GM23338 (cell line): ENCODE measurements at regions not wholly inside any gene's neighbourhood (a gene's known extent, or its start where the extent isn't known, plus 50 kb on each side); places are given as distances from the start of the nearest gene placed in this dataset.

Source experiments
- ATAC-seq: fragments of 200-7000 bp; cut with Tn5 transposase; 3 replicates; pipeline ENCODE4 v1.9.1; 2020
- DNase-seq: peaks from one replicate; pipeline ENCODE4 v3.0.0-alpha.2; 2015; ENCODE audit warnings: low spot score
- H2AFZ ChIP-seq: fragments of 200-600 bp; sonication (generic); 2 replicates; pipeline ENCODE4 v1.8.0; 2016; ENCODE audit warnings: antibody characterized with exemption, mild to moderate bottlenecking, moderate library complexity
- H3F3A ChIP-seq: fragments of 200-600 bp; sonication (generic); replicated peaks from 2 replicates; pipeline ENCODE4 v1.8.0; 2017; ENCODE audit warnings: antibody characterized with exemption, mixed run types, low read depth
- H3K27ac ChIP-seq: fragments of 200-600 bp; sonication (generic); 2 replicates; pipeline ENCODE4 v1.6.1; 2016; ENCODE audit warnings: low read depth
- H3K27me3 ChIP-seq: fragments of 200-600 bp; sonication (generic); 2 replicates; pipeline ENCODE4 v1.8.0; 2016; ENCODE audit warnings: mild to moderate bottlenecking, mixed run types, moderate library complexity; ENCODE audit not compliant: insufficient read depth
- H3K36me3 ChIP-seq: fragments of 200-600 bp; sonication (generic); 2 replicates; pipeline ENCODE4 v1.8.0; 2016; ENCODE audit warnings: mild to moderate bottlenecking; ENCODE audit not compliant: insufficient read depth
- H3K4me1 ChIP-seq: fragments of 200-600 bp; sonication (generic); 2 replicates; pipeline ENCODE4 v1.8.0; 2016; ENCODE audit warnings: mild to moderate bottlenecking, moderate library complexity; ENCODE audit not compliant: insufficient read depth
- H3K4me2 ChIP-seq: fragments of 200-600 bp; sonication (generic); 2 replicates; pipeline ENCODE4 v1.7.1; 2017; ENCODE audit warnings: mixed run types
- H3K4me3 ChIP-seq: fragments of 200-600 bp; sonication (generic); 2 replicates; pipeline ENCODE4 v1.6.1; 2016; ENCODE audit warnings: mixed run types
- H3K79me2 ChIP-seq: fragments of 200-600 bp; sonication (generic); replicated peaks from 2 replicates; pipeline ENCODE4 v1.8.0; 2017; ENCODE audit warnings: mild to moderate bottlenecking; ENCODE audit not compliant: insufficient read depth
- H3K9me2 ChIP-seq: fragments of 200-600 bp; sonication (generic); 2 replicates; pipeline ENCODE4 v1.8.0; 2017; ENCODE audit not compliant: insufficient read depth
- H4K20me1 ChIP-seq: fragments of 200-600 bp; sonication (generic); replicated peaks from 2 replicates; pipeline ENCODE4 v1.8.0; 2017; ENCODE audit warnings: mild to moderate bottlenecking; ENCODE audit not compliant: insufficient read depth
- H3K27ac Mint-ChIP-seq: 2 replicates; pipeline ENCODE4 v1.8.0; 2020; ENCODE audit warnings: inconsistent platforms, mild to moderate bottlenecking, moderate library complexity, mixed read lengths
- H3K27me3 Mint-ChIP-seq: 3 replicates; pipeline ENCODE4 v1.8.0; 2022; ENCODE audit warnings: low read depth, mild to moderate bottlenecking, moderate library complexity, mixed read lengths, inconsistent platforms; ENCODE audit not compliant: insufficient read depth, poor library complexity
- H3K36me3 Mint-ChIP-seq: 3 replicates; pipeline ENCODE4 v1.8.0; 2021; ENCODE audit warnings: low read depth, mild to moderate bottlenecking, inconsistent platforms, moderate library complexity, mixed read lengths
- H3K4me1 Mint-ChIP-seq: 3 replicates; pipeline ENCODE4 v1.8.0; 2020; ENCODE audit warnings: mild to moderate bottlenecking, inconsistent platforms, mixed read lengths
- H3K4me3 Mint-ChIP-seq: 3 replicates; pipeline ENCODE4 v1.8.0; 2021; ENCODE audit warnings: moderate library complexity, mild to moderate bottlenecking, inconsistent platforms, mixed read lengths
- H3K9me3 Mint-ChIP-seq: 3 replicates; pipeline ENCODE4 v1.8.0; 2020; ENCODE audit warnings: moderate library complexity, mild to moderate bottlenecking, inconsistent platforms, mixed read lengths
- CREB1 ChIP-seq: fragments of 250-450 bp; sonication (Bioruptor Pico); IDR thresholded peaks from 2 replicates; pipeline ENCODE4 v1.5.0; 2020; ENCODE audit warnings: low read depth, mild to moderate bottlenecking, moderate library complexity
- EZH2 ChIP-seq: fragments of 200-600 bp; sonication (generic); IDR thresholded peaks from one replicate; pipeline ENCODE4 v1.8.0; 2017; ENCODE audit warnings: antibody characterized with exemption, mild to moderate bottlenecking, low read depth; ENCODE audit not compliant: unreplicated experiment
- NANOG ChIP-seq: IDR thresholded peaks from 2 replicates; pipeline ENCODE4 v1.6.1; 2016; ENCODE audit warnings: antibody characterized with exemption, borderline replicate concordance
- STAT1 ChIP-seq: IDR thresholded peaks from one replicate; pipeline ENCODE4 v1.6.1; 2016; ENCODE audit warnings: antibody characterized with exemption; ENCODE audit not compliant: unreplicated experiment
- ZNF114 ChIP-seq: fragments of 250-450 bp; sonication (Bioruptor Pico); IDR thresholded peaks from 2 replicates; pipeline ENCODE4 v1.5.0; 2020; ENCODE audit warnings: mild to moderate bottlenecking, moderate library complexity
- TF ChIP-seq, protein P1 (sequence below), 2 experiments: fragments of 200-600 bp in 1 of 2; sonication (generic) in 1 of 2; conservative IDR thresholded peaks; 2 replicates each; pipeline versions ENCODE4 v1.5.1 to v1.6.1; 2016 to 2017; ENCODE audit warnings: antibody characterized with exemption in 2 of 2, low read depth in 2 of 2, mild to moderate bottlenecking in 2 of 2, moderate library complexity in 1 of 2
- TF ChIP-seq, protein P2 (sequence below): IDR thresholded peaks from 2 replicates; pipeline ENCODE4 v1.6.1; 2016; ENCODE audit warnings: antibody characterized with exemption
- TF ChIP-seq, protein P3 (sequence below): IDR thresholded peaks from one replicate; pipeline ENCODE4 v1.6.1; 2018; ENCODE audit warnings: antibody characterized with exemption; ENCODE audit not compliant: unreplicated experiment

DNA sequence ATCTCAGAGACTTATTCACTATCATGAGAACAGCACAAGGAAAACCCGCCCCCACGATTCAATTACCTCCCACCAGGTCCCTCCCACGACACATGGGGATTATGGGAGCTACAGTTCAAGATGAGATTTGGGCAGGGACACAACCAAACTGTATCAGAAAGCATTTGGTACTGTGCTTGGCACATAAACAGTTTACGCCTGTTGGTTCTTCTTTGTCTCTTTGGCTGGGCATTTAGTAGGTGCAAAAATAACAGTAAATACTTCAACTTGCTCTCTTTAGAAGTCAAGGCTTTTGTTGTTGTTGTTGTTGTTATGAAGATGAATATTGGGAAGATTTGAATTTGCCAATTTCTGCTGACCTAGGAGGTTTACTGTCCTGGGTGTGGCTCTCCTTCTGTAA is 175.4 kb upstream of the IGSF21 start:
- ATAC-seq (no peak), DNase-seq (no peak)
- Histone ChIP-seq H3K4me3 (no peak overlapping the region), H3F3A (no peaks in the 10 kb centered on the region), H3K4me1 (no peaks in the 10 kb centered on the region), H3K36me3 (no peaks in the 10 kb centered on the region), H3K9me2 (no peaks in the 10 kb centered on the region), H3K4me2 (no peak overlapping the region), H3K79me2 (no peaks in the 10 kb centered on the region), H4K20me1 (no peaks in the 10 kb centered on the region), H2AFZ (no peak overlapping the region), H3K27me3 (no peaks in the 10 kb centered on the region), H3K27ac (no peak overlapping the region)
- H3K4me1 Mint-ChIP-seq, result peaks cover 4% of the 10 kb centered on the region; the same call in 2 of the 3 replicates
- TF ChIP-seq EZH2, result no peak
- H3K27ac Mint-ChIP-seq, result no peak overlapping the region
- H3K4me3 Mint-ChIP-seq, result no peak overlapping the region
- H3K27me3 Mint-ChIP-seq, result no peaks in the 10 kb centered on the region
- no peaks in the 10 kb centered on the region for H3K36me3 Mint-ChIP-seq
- peaks cover 9% of the 10 kb centered on the region for H3K9me3 Mint-ChIP-seq

DNA sequence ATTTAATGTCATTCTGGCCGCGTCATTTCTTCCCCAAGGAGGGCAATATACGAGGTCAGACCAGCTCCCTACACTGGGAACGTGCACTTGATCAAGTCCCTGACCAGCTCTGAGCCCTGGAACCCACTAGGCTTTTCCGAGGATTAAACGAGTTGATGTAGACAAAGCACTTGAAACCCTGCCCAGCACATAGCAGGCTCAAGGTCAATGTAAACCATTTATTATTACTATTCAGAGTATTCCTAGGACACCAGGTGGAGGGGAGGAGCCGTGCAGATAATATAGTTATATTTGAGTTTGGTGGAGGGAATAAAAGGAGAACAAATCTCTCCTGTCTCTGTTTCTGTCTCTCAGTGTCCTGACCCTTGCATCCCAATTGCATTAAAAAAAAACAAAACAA is 174.1 kb upstream of the IGSF21 start:
- Histone ChIP-seq H4K20me1 (no peaks in the 10 kb centered on the region), H3K27me3 (no peaks in the 10 kb centered on the region), H3K36me3 (no peaks in the 10 kb centered on the region), H3K4me1 (no peaks in the 10 kb centered on the region), H3K4me3 (no peak overlapping the region), H3K4me2 (no peak overlapping the region), H3K9me2 (no peaks in the 10 kb centered on the region), H3K79me2 (no peaks in the 10 kb centered on the region), H3K27ac (no peak overlapping the region), H2AFZ (no peak overlapping the region), H3F3A (no peaks in the 10 kb centered on the region)
- TF ChIP-seq, protein P1, sequence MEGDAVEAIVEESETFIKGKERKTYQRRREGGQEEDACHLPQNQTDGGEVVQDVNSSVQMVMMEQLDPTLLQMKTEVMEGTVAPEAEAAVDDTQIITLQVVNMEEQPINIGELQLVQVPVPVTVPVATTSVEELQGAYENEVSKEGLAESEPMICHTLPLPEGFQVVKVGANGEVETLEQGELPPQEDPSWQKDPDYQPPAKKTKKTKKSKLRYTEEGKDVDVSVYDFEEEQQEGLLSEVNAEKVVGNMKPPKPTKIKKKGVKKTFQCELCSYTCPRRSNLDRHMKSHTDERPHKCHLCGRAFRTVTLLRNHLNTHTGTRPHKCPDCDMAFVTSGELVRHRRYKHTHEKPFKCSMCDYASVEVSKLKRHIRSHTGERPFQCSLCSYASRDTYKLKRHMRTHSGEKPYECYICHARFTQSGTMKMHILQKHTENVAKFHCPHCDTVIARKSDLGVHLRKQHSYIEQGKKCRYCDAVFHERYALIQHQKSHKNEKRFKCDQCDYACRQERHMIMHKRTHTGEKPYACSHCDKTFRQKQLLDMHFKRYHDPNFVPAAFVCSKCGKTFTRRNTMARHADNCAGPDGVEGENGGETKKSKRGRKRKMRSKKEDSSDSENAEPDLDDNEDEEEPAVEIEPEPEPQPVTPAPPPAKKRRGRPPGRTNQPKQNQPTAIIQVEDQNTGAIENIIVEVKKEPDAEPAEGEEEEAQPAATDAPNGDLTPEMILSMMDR (conservative IDR thresholded peaks at IDR 0.05; ENCODE audit: low read depth in 2 of 2), result no peak
- TF ChIP-seq STAT1 (no peak), ZNF114 (CRISPR knock-in tag) (no peak), CREB1 (CRISPR knock-in tag) (no peak), NANOG (no peak)
- H3K27ac Mint-ChIP-seq, result no peak overlapping the region
- H3K4me1 Mint-ChIP-seq, result no peaks in the 10 kb centered on the region
- no peaks in the 10 kb centered on the region for H3K27me3 Mint-ChIP-seq
- DNase-seq (no peak), ATAC-seq (no peak)
- H3K36me3 Mint-ChIP-seq, result no peaks in the 10 kb centered on the region
- peaks cover 9% of the 10 kb centered on the region for H3K9me3 Mint-ChIP-seq
- no peak overlapping the region for H3K4me3 Mint-ChIP-seq

DNA sequence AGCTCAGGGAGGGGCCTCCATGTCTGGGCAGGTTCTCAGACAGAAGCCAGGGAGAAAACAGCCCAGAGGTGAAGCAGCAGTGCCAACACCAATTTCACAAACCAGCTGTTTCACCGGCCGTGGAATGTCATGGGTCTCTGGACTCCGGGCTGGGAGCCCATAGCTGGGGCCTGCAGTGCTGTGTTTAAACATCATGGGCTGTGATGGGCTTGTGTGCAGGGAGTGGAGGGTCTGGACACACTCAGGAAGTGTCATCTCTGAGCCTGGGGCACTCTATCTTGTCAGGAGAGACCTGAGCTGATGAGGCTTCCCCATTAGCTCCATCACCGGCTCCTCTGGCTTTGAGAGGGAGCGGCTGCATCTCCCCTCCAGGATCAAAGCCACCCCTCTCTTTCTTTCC is 173.6 kb upstream of the IGSF21 start:
- Histone ChIP-seq H3K27me3 (no peaks in the 10 kb centered on the region), H2AFZ (no peak overlapping the region), H3K4me1 (no peaks in the 10 kb centered on the region), H3K4me3 (no peak overlapping the region), H3K79me2 (no peaks in the 10 kb centered on the region), H3K4me2 (no peak overlapping the region), H3K36me3 (no peaks in the 10 kb centered on the region), H3K9me2 (no peaks in the 10 kb centered on the region), H3K27ac (no peak overlapping the region), H4K20me1 (no peaks in the 10 kb centered on the region), H3F3A (no peaks in the 10 kb centered on the region)
- ATAC-seq (no peak), DNase-seq (no peak)
- Mint-ChIP-seq H3K4me3 (no peak overlapping the region), H3K27me3 (no peaks in the 10 kb centered on the region), H3K9me3 (peaks cover 9% of the 10 kb centered on the region), H3K4me1 (no peaks in the 10 kb centered on the region), H3K36me3 (no peaks in the 10 kb centered on the region), H3K27ac (no peak overlapping the region)
- no peak for TF ChIP-seq CREB1 (CRISPR knock-in tag)
- TF ChIP-seq, protein P2, sequence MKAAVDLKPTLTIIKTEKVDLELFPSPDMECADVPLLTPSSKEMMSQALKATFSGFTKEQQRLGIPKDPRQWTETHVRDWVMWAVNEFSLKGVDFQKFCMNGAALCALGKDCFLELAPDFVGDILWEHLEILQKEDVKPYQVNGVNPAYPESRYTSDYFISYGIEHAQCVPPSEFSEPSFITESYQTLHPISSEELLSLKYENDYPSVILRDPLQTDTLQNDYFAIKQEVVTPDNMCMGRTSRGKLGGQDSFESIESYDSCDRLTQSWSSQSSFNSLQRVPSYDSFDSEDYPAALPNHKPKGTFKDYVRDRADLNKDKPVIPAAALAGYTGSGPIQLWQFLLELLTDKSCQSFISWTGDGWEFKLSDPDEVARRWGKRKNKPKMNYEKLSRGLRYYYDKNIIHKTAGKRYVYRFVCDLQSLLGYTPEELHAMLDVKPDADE, result no peak
- TF ChIP-seq, protein P3, sequence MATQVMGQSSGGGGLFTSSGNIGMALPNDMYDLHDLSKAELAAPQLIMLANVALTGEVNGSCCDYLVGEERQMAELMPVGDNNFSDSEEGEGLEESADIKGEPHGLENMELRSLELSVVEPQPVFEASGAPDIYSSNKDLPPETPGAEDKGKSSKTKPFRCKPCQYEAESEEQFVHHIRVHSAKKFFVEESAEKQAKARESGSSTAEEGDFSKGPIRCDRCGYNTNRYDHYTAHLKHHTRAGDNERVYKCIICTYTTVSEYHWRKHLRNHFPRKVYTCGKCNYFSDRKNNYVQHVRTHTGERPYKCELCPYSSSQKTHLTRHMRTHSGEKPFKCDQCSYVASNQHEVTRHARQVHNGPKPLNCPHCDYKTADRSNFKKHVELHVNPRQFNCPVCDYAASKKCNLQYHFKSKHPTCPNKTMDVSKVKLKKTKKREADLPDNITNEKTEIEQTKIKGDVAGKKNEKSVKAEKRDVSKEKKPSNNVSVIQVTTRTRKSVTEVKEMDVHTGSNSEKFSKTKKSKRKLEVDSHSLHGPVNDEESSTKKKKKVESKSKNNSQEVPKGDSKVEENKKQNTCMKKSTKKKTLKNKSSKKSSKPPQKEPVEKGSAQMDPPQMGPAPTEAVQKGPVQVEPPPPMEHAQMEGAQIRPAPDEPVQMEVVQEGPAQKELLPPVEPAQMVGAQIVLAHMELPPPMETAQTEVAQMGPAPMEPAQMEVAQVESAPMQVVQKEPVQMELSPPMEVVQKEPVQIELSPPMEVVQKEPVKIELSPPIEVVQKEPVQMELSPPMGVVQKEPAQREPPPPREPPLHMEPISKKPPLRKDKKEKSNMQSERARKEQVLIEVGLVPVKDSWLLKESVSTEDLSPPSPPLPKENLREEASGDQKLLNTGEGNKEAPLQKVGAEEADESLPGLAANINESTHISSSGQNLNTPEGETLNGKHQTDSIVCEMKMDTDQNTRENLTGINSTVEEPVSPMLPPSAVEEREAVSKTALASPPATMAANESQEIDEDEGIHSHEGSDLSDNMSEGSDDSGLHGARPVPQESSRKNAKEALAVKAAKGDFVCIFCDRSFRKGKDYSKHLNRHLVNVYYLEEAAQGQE, result no peak
